GM12878 (cell line): ENCODE measurements at regions not wholly inside any gene's neighbourhood (a gene's known extent, or its start where the extent isn't known, plus 50 kb on each side); places are given as distances from the start of the nearest gene placed in this dataset.

Experiments used
- ATAC-seq: fragments of 200-7000 bp; cut with Tn5 transposase; 3 replicates; pipeline ENCODE4 v1.9.1; 2020; ENCODE audit warnings: mild to moderate bottlenecking, moderate library complexity
- BruUV-seq: library from RNA; stranded (reverse); fragments of 400-500 nt; replicated peaks from 2 replicates; lab custom pipeline; 2021; lab: Mats Ljungman, UMichigan
- CTCF ChIA-PET: fragments of 300-600 bp; sonication (Branson Sonifier 250); formaldehyde crosslinking; extraction: SDS; loops from one replicate; lab custom pipeline; 2021; ENCODE audit warnings: inconsistent platforms; lab: Yijun Ruan, JAX
- POLR2A ChIA-PET: fragments of 350-600 bp; formaldehyde crosslinking; extraction: SDS; loops from one replicate; lab custom pipeline; 2021; ENCODE audit warnings: inconsistent platforms; lab: Charles Lee
- RAD21 ChIA-PET: fragments of 300-600 bp; sonication (Branson Sonifier 250); formaldehyde crosslinking; loops from one replicate; lab custom pipeline; 2023; ENCODE audit warnings: antibody characterized with exemption; ENCODE audit not compliant: unreplicated experiment; lab: Charles Lee
- SMC1A ChIA-PET: fragments of 300-600 bp; sonication (Branson Sonifier 250); formaldehyde crosslinking; loops from one replicate; lab custom pipeline; 2023; ENCODE audit not compliant: unreplicated experiment, uncharacterized antibody; lab: Charles Lee
- DNase-seq: peaks from one replicate; pipeline ENCODE4 v3.0.0-alpha.2; 2011; ENCODE audit warnings: low read depth, low spot score
- FAIRE-seq: peaks from 3 replicates; lab custom pipeline; 2011; peaks lifted over from hg19 to GRCh38; lab: Jason Lieb, UNC
- H2AFZ ChIP-seq: 2 replicates; pipeline ENCODE4 v1.6.0; 2011; ENCODE audit warnings: low read depth, low read length, control low read depth; ENCODE audit not compliant: control insufficient read depth
- H3K27ac ChIP-seq: 2 replicates; pipeline ENCODE4 v1.5.1; 2011; ENCODE audit warnings: control low read depth; ENCODE audit not compliant: control insufficient read depth, insufficient read depth
- H3K27me3 ChIP-seq, 2 experiments: replicated peaks in 1 of 2; 2 replicates each; pipeline versions ENCODE4 v1.6.0 to v1.6.1; 2011; ENCODE audit warnings: low read length in 1 of 2; ENCODE audit not compliant: control insufficient read depth in 2 of 2, insufficient read depth in 2 of 2
- H3K36me3 ChIP-seq, 2 experiments: 2 replicates each; pipeline ENCODE4 v1.5.1; 2011; ENCODE audit warnings: low read length in 1 of 2; ENCODE audit not compliant: control insufficient read depth in 2 of 2, insufficient read depth in 2 of 2
- H3K4me1 ChIP-seq: 2 replicates; pipeline ENCODE4 v1.6.1; 2011; ENCODE audit warnings: mild to moderate bottlenecking, low read length, moderate library complexity, mixed read lengths; ENCODE audit not compliant: control insufficient read depth, insufficient read depth
- H3K4me2 ChIP-seq: 2 replicates; pipeline ENCODE4 v1.6.0; 2011; ENCODE audit warnings: control low read depth; ENCODE audit not compliant: control insufficient read depth, insufficient read depth
- H3K4me3 ChIP-seq: fragments of 200-600 bp; sonication (generic); 2 replicates; pipeline ENCODE4 v1.5.1; 2016
- H3K79me2 ChIP-seq: 2 replicates; pipeline ENCODE4 v1.6.0; 2011; ENCODE audit warnings: low read length; ENCODE audit not compliant: control insufficient read depth, insufficient read depth
- H3K9ac ChIP-seq: 2 replicates; pipeline ENCODE4 v1.8.0; 2011; ENCODE audit warnings: low read length, control low read depth, mixed read lengths; ENCODE audit not compliant: control insufficient read depth, insufficient read depth
- H3K9me3 ChIP-seq: replicated peaks from 3 replicates; pipeline ENCODE4 v1.5.1; 2011; ENCODE audit warnings: mild to moderate bottlenecking, low read length; ENCODE audit not compliant: control insufficient read depth, insufficient read depth
- H4K20me1 ChIP-seq: 2 replicates; pipeline ENCODE4 v1.6.0; 2011; ENCODE audit not compliant: control insufficient read depth, insufficient read depth
- EGR1 ChIP-seq, 2 experiments: IDR thresholded peaks; 1 replicate in 1 of 2; 2 replicates in 1 of 2; pipeline ENCODE4 v1.6.1; 2011 to 2012; ENCODE audit warnings: low read depth in 2 of 2, low read length in 2 of 2, borderline replicate concordance in 1 of 2, mild to moderate bottlenecking in 1 of 2, moderate library complexity in 1 of 2
- IKZF2 ChIP-seq, 2 experiments: fragments of 450-650 bp; IDR thresholded peaks; 2 replicates each; pipeline ENCODE4 v1.6.1; 2017; ENCODE audit warnings: mild to moderate bottlenecking in 2 of 2, moderate library complexity in 2 of 2
- PBX3 ChIP-seq: IDR thresholded peaks from 2 replicates; pipeline ENCODE4 v1.6.1; 2011; ENCODE audit warnings: mild to moderate bottlenecking, low read depth, low read length, moderate library complexity; ENCODE audit not compliant: insufficient replicate concordance
- ZNF274 ChIP-seq: IDR thresholded peaks from one replicate; pipeline ENCODE4 v1.8.0; 2011; ENCODE audit not compliant: insufficient read length, insufficient read depth
- WGBS: methylation state at CpG from one replicate; pipeline ENCODE4 v1.1.6; 2016; ENCODE audit warnings: low lambda C conversion rate; ENCODE audit not compliant: insufficient replicate concordance, insufficient coverage; ENCODE audit errors: missing lambda C conversion rate; 5-methylcytosine and 5-hydroxymethylcytosine counted together
- in situ Hi-C: fragments of 300-500 bp; cut with MboI; formaldehyde crosslinking; loops from 9 replicates; pipeline ENCODE4 v1.14.3; 2018; ENCODE audit warnings: mixed read lengths
- intact Hi-C: fragments of 100-400 bp; cut with micrococcal nuclease; formaldehyde crosslinking; loops from one replicate; pipeline ENCODE4 v1.14.2; 2022; ENCODE audit not compliant: unreplicated experiment

GRCh38 chr2:11891671-11892440 is 145.4 kb downstream of the LPIN1 start:
- ChIA-PET RAD21 (no interaction called here), CTCF (interaction anchor here (1.1 to 2.5 kb wide), 6 partner anchors 8 to 53 kb away, joined by 3 to 10 read pairs (median 4); no protein-coding TSS in a partner anchor), SMC1A (interaction anchor here (1.1 to 2.7 kb wide), 4 partner anchors 8 to 61 kb away, joined by 3 to 17 read pairs (median 3); no protein-coding TSS in a partner anchor), POLR2A (interaction anchor here (0.6 kb wide), 1 partner anchor 21 kb away, joined by 3 read pairs; no protein-coding TSS in a partner anchor)
- DNase-seq (no peak), FAIRE-seq (no peak), ATAC-seq (no peak)
- Histone ChIP-seq H4K20me1 (no peaks in the 10 kb centered on the region), H3K79me2 (peaks cover 11% of the 10 kb centered on the region), H3K9ac (no peak overlapping the region), H3K4me2 (no peak overlapping the region), H3K9me3 (peaks cover 21% of the 10 kb centered on the region), H3K27me3 (no peaks in the 10 kb centered on the region), H3K4me3 (no peak overlapping the region), H2AFZ (no peak overlapping the region), H3K27ac (no peak overlapping the region), H3K36me3 (peaks cover 0 to 1% of the 10 kb centered on the region in 2 experiments; a peak in 2 of 4 replicates), H3K4me1 (no peaks in the 10 kb centered on the region)
- no peak for TF ChIP-seq EGR1 (IDR thresholded peaks at IDR 0.05; ENCODE audit: borderline replicate concordance in 1 of 2, low read depth in 2 of 2, low read length in 2 of 2)
- TF ChIP-seq IKZF2 (IDR thresholded peaks at IDR 0.05) = no peak
- no peak for TF ChIP-seq ZNF274
- TF ChIP-seq PBX3 = no peak
- 68% methylated on average over 4 of the region's 4 CpGs for WGBS
- intact Hi-C loops (no loop called here), in situ Hi-C loops (no loop called here)
- no TSS peak for BruUV-seq
